Kidney epithelial cell (primary cell): ENCODE measurements at regions not wholly inside any gene's neighbourhood (a gene's known extent, or its start where the extent isn't known, plus 50 kb on each side); places are given as distances from the start of the nearest gene placed in this dataset.

Source experiments
- DNase-seq: peaks from one replicate; pipeline ENCODE4 v3.0.0-alpha.2; 2010; ENCODE audit warnings: low read depth
- H3K27me3 ChIP-seq: 2 replicates; pipeline ENCODE4 v1.6.0; 2011; ENCODE audit warnings: low read length; ENCODE audit not compliant: control insufficient read depth, insufficient read depth
- H3K36me3 ChIP-seq: 2 replicates; pipeline ENCODE4 v1.5.1; 2011; ENCODE audit warnings: low read length; ENCODE audit not compliant: control insufficient read depth, insufficient read depth
- H3K4me3 ChIP-seq: 2 replicates; pipeline ENCODE4 v1.5.1; 2011; ENCODE audit warnings: low read depth, mild to moderate bottlenecking, control low read depth, low read length
- TF ChIP-seq, protein P1 (sequence below): IDR thresholded peaks from 2 replicates; pipeline ENCODE4 v1.5.1; 2011; ENCODE audit warnings: mild to moderate bottlenecking, moderate library complexity, low read length, control low read depth, inconsistent platforms; ENCODE audit not compliant: insufficient read depth, poor library complexity, severe bottlenecking

DNA sequence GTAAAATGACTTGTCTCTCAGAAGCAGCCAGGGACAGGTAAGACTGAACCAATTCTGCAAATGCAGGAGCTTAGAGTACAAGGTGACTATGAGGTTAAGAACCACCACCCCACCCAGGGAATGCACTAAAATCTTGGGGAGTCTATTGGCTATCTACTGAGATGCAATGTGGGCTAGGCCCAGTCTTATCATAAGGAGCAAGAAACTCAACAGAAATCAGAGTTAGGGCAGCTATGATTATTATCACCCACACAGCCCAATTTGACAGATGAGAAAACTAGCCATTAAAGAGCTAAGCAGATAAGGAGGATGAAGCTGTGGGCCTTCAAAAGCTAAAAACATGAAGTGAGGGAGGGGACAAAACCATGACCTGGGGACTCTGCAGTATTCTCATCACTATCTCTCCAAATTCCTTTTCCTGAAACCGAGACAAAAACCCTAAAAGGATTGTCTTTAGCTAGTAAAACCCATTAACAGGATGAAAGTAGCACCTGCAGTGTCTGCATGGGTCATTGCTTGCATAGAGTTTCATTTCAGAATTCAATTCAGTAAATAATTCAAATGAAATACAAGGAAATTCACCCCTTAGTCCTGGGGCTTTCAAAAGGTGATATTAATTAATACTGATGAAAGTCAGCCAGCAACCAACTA lies 68.8 kb upstream of the USP47 start:
- Histone ChIP-seq H3K36me3 (no peaks in the 10 kb centered on the region), H3K27me3 (peaks cover 4% of the 10 kb centered on the region), H3K4me3 (no peak overlapping the region)
- no peak for DNase-seq
- TF ChIP-seq, protein P1, sequence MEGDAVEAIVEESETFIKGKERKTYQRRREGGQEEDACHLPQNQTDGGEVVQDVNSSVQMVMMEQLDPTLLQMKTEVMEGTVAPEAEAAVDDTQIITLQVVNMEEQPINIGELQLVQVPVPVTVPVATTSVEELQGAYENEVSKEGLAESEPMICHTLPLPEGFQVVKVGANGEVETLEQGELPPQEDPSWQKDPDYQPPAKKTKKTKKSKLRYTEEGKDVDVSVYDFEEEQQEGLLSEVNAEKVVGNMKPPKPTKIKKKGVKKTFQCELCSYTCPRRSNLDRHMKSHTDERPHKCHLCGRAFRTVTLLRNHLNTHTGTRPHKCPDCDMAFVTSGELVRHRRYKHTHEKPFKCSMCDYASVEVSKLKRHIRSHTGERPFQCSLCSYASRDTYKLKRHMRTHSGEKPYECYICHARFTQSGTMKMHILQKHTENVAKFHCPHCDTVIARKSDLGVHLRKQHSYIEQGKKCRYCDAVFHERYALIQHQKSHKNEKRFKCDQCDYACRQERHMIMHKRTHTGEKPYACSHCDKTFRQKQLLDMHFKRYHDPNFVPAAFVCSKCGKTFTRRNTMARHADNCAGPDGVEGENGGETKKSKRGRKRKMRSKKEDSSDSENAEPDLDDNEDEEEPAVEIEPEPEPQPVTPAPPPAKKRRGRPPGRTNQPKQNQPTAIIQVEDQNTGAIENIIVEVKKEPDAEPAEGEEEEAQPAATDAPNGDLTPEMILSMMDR: no peak

- no peak for DNase-seq
- TF ChIP-seq, protein P1: no peak
- Histone ChIP-seq H3K36me3 (no peaks in the 10 kb centered on the region), H3K27me3 (peaks cover 6% of the 10 kb centered on the region), H3K4me3 (no peak overlapping the region)
Measured at GRCh38 chr11:11770921-11771486, 70.8 kb upstream of the USP47 start.

GRCh38 chr11:11770296-11770695 lies 71.5 kb upstream of the USP47 start:
- Histone ChIP-seq H3K4me3 (no peak overlapping the region), H3K27me3 (peaks cover 6% of the 10 kb centered on the region), H3K36me3 (no peaks in the 10 kb centered on the region)
- TF ChIP-seq, protein P1: no peak
- DNase-seq: no peak

DNA sequence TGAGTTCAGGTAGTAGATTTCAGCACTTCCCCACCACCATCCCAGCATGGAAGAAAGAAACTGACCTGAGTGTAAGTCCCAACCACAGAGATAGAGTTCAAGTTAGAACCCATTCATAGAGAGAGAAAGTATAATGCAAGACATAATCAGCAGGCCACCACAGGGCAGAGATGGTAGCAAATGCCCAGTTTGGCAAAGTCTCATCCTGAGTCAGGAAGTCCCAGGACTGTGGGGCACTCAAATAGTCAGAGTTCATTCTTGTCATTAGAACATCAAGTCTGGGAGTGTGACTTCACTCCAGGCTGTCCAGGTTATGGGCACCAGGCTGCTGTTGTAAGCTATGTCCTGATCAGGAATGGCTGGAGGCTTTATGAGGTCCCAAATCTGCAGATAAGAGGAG lies 72.0 kb upstream of the USP47 start:
- TF ChIP-seq, protein P1: no peak
- H3K4me3 ChIP-seq: no peak overlapping the region

GRCh38 chr11:11769362-11769761 lies 72.4 kb upstream of the USP47 start:
- no peak for DNase-seq
- H3K27me3 ChIP-seq: peaks cover 6% of the 10 kb centered on the region
- TF ChIP-seq, protein P1: no peak
- no peaks in the 10 kb centered on the region for H3K36me3 ChIP-seq
- no peak overlapping the region for H3K4me3 ChIP-seq

More for the DNA sequence above, 72.0 kb upstream of the USP47 start:
- peaks cover 6% of the 10 kb centered on the region for H3K27me3 ChIP-seq
- DNase-seq: no peak
- H3K36me3 ChIP-seq: no peaks in the 10 kb centered on the region

DNA sequence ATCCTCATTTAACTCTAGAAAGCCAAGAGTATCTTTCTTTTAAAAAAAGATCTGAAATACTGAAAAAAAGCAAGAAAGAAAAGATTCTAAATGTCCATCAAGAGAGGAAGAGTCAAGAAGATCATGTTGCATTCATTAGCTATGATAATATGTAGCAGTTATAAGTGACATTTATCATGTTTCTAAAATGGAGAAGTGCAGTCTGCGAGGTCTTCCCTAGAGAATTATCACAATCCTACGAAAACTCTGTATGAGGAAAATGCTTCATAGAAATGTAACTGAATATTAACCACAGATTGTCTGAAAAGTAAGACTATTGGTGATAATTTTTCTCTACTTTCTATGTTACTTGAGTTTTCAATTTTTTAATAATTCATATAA lies 77.4 kb upstream of the USP47 start:
- Histone ChIP-seq H3K27me3 (peaks cover 9% of the 10 kb centered on the region), H3K36me3 (no peaks in the 10 kb centered on the region), H3K4me3 (no peak overlapping the region)
- no peak for DNase-seq
- TF ChIP-seq, protein P1: no peak
